GM12873 (cell line): ENCODE measurements at regions not wholly inside any gene's neighbourhood (a gene's known extent, or its start where the extent isn't known, plus 50 kb on each side); places are given as distances from the start of the nearest gene placed in this dataset.

Source experiments
- TF ChIP-seq, protein P1 (sequence below): IDR thresholded peaks from 2 replicates; pipeline ENCODE4 v1.5.1; 2012; ENCODE audit warnings: low read depth, mild to moderate bottlenecking, moderate library complexity, low read length, control low read depth; ENCODE audit not compliant: insufficient read depth; ENCODE audit errors: missing control alignments

DNA sequence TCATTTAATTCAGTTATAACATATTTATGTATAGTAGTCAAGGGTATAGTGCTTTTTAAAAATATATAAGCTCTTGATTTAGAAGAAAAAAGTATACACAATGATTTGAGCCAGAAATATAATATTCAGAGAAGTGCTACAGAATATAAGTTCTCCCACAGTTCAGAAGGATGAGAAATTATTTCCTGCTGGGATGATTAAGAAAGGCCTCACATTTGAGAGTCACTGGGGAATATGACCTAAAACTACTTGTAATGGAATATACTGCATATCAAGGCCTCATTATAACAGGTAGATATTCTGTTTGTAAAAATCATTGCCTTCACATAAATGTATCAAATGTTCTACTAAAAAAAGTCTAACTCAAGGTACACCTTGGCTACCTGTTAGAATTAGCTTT is 203.5 kb downstream of the MBD2 start:
- TF ChIP-seq, protein P1, sequence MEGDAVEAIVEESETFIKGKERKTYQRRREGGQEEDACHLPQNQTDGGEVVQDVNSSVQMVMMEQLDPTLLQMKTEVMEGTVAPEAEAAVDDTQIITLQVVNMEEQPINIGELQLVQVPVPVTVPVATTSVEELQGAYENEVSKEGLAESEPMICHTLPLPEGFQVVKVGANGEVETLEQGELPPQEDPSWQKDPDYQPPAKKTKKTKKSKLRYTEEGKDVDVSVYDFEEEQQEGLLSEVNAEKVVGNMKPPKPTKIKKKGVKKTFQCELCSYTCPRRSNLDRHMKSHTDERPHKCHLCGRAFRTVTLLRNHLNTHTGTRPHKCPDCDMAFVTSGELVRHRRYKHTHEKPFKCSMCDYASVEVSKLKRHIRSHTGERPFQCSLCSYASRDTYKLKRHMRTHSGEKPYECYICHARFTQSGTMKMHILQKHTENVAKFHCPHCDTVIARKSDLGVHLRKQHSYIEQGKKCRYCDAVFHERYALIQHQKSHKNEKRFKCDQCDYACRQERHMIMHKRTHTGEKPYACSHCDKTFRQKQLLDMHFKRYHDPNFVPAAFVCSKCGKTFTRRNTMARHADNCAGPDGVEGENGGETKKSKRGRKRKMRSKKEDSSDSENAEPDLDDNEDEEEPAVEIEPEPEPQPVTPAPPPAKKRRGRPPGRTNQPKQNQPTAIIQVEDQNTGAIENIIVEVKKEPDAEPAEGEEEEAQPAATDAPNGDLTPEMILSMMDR: no peak

DNA sequence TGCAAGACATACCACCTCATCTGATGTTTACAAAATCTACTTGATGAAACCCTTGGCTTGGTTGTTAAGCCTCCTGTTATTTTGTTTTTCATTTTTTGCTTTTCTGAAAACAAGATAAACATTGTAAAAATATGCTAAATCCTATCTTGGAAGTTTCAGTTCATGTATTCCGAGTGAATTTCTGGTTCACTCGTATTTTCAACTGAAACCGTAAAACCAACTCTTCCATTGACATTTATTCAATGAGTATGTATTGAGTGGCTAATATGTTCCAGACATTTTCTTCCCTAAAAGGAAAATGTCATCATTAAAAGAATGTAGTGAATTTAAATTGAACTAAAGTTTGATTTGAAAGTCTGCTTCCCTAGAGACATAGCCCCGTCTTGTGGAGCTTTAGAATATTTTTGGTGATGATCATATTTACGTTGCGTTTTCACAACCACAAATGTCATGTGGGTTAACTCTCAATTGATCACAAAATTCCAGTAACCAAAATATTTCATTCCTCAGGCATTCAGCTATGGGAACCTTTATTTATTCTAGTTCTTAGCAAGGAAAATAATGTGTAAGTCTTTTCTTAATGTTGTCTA is 204.2 kb downstream of the MBD2 start:
- TF ChIP-seq, protein P1: no peak

DNA sequence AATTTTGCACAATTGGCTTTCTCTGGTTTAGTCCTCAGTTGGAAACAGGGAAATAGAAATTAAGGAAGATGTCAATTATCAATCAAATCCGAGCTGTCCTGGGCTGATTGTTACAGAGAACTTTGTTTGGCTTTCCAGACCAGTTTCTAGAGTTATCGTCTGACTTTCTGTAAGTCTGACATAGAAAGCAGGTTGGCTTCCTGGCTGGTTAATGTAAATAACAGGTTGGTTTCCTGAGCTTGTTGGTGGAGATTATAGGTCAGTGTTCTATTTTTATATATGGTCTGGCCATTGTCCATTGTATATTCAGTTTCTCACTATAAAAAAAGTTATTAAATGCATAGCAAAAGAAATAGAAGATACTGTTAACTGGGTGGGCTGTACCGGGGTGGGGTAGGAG is 204.8 kb downstream of the MBD2 start:
- TF ChIP-seq, protein P1: no peak

DNA sequence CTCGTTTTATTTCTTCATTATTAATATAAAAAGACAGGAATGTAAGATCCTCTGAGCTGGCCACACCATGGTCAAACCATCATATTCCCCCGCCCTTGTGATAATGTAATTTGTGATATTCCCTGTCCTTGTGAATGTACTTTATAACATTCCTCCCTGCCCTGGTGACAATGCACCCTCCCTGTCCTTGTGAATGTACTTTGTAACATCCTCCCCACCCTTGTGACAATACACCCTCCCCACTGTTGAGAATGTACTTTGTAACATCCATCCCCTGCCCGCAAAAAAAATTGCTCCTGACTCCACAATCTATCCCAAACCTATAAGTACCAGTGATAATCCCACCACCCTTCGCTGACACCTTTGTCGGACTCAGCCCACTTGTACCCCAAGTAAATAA is 211.0 kb downstream of the MBD2 start:
- TF ChIP-seq, protein P1: no peak

DNA sequence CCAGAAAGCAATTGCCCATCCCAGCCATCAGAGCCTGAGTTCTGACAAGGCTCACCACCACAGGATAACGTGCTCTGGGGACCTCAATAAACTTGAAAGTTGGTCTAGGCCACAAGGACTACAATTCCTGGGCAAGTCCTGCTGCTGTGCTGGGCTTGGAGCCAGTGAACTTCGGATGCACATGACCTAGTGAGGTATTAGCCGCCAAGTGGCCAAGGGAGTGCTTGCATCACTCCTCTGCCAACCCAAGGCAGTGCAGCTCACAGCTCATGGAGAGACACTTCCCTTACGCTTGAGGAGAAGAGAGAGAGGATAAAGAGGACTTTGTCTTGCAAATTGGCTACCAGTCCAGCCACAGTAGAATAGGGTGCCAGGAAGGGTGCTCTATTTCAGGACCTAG is 219.6 kb downstream of the MBD2 start:
- TF ChIP-seq, protein P1: peak; percentile 13

DNA sequence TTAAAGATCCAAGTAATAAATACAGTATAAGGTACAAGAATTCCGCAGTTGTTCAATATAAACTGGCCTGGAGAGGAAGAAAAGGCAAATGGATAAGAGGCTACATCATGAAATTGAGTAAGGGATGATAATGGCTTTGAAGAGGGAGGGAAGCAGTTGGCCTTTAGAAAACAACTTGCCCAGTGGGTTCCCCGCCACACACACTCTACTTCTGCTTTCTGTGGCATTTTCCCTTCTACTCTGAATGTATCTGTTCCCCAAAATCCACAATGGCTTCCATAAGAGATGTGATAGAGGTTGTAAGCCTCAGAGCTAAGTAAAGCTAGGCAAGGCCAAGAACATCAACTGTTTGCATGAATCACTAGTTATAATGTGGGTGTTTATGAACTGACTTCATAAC is 221.3 kb downstream of the MBD2 start:
- TF ChIP-seq, protein P1: no peak

DNA sequence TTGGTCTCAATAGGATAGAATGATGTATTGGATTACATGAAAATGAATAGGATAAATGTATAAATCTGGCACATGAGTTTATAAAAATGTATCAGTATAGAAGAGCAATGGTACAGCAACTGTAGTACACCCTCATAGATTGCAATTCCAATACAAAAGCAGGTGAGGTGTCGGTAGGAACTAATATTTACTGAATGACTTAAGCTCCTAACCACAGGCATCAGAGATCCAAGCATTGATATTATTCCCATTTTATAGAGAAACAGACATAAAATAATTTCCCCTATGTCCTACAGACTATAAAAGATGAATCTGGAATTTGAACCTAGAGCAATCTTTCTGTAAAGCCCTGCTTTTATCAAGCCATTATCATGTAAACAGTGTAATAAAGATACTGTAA is 227.4 kb downstream of the MBD2 start:
- TF ChIP-seq, protein P1: no peak
